ENCODE measurements at regions not wholly inside any gene's neighbourhood (a gene's known extent, or its start where the extent isn't known, plus 50 kb on each side); places are given as distances from the start of the nearest gene placed in this dataset.
A peak's percentile ranks its signal among the peaks of the same experiment; 100 is the strongest.

DNA sequence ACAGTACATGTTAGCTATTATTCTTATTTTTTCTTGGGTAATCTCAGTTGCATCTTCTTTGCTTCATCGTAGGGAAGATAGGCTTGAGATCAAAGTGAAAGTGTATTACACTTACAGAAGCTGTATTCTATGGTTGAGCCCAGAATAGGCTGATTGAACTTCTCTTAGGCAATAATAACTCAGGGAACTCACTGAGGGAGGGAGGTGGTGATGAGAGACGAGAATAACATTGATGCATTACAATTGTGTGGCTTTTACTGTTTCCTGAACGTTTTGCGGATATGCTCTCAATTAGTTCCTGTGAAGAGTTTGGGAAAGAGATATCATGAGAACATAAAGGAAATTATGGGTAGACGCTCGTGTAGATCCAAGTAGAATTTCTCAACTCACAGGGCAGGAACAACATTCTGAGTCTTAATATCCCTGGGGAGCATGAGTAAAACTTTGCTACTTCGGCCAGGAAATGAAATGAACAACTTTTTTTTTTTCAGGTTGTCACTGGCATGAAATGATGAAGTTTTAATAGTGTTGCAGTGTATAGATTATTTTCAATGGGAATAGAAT is 302.2 kb downstream of the TUSC7 start:
- no peak overlapping the region for H2AFZ ChIP-seq (ENCODE audit: insufficient read depth, low read length, poor library complexity)
- H3K18ac ChIP-seq (ENCODE audit: low read length): no peak overlapping the region
- H2AK5ac ChIP-seq (ENCODE audit: low read length): no peak overlapping the region
- H3K4ac ChIP-seq (ENCODE audit: low read depth, low read length): no peak overlapping the region
- DNase-seq: no peak
- no peaks in the 10 kb centered on the region for H3K79me2 ChIP-seq (ENCODE audit: control insufficient read depth, insufficient read depth, low read length, poor library complexity)
- H3K23ac ChIP-seq (ENCODE audit: low read length): no peak overlapping the region
- no peaks in the 10 kb centered on the region for H3K79me1 ChIP-seq (ENCODE audit: low read length)
- no peaks in the 10 kb centered on the region for H3K4me1 ChIP-seq (ENCODE audit: control insufficient read depth in 1 of 2, insufficient read depth in 2 of 2, low read length in 2 of 2)
- H4K12ac ChIP-seq (ENCODE audit: low read depth, low read length): no peak overlapping the region
- no peak overlapping the region for H3K9ac ChIP-seq (ENCODE audit: low read length)
- H3K36me3 ChIP-seq (ENCODE audit: control insufficient read depth in 1 of 2, insufficient read depth in 2 of 2, low read length in 2 of 2): no peaks in the 10 kb centered on the region
- no peak overlapping the region for H2BK120ac ChIP-seq (ENCODE audit: insufficient read depth, low read length, poor library complexity)
- no peak overlapping the region for H2BK12ac ChIP-seq (ENCODE audit: low read length)
- no peak overlapping the region for H4K8ac ChIP-seq (ENCODE audit: low read depth, low read length)
- no peak overlapping the region for H4K91ac ChIP-seq (ENCODE audit: low read depth, low read length)
- no peaks in the 10 kb centered on the region for H3K27me3 ChIP-seq (ENCODE audit: insufficient read depth, low read length)
- H3K27ac ChIP-seq (ENCODE audit: low read depth, low read length): no peak overlapping the region
- no peaks in the 10 kb centered on the region for H3K9me3 ChIP-seq (ENCODE audit: insufficient read depth, low read depth, low read length)
- no peak overlapping the region for H3K4me2 ChIP-seq (ENCODE audit: low read length)
- H3K14ac ChIP-seq (ENCODE audit: low read length): no peak overlapping the region
- H3K4me3 ChIP-seq (ENCODE audit: low read depth, low read length): no peak overlapping the region
- H2BK5ac ChIP-seq (ENCODE audit: low read depth, low read length, poor library complexity): no peak overlapping the region
- WGBS (ENCODE audit: extremely low coverage, insufficient coverage, insufficient read length): no CpG with 5 or more reads among the region's 7 CpGs

GRCh38 chr3:117016378-117016777 is 306.8 kb downstream of the TUSC7 start:
- Histone ChIP-seq H3K14ac (ENCODE audit: low read length) (no peak overlapping the region), H3K79me1 (ENCODE audit: low read length) (no peaks in the 10 kb centered on the region), H3K4me1 (ENCODE audit: control insufficient read depth in 1 of 2, insufficient read depth in 2 of 2, low read length in 2 of 2) (no peaks in the 10 kb centered on the region), H2AFZ (ENCODE audit: insufficient read depth, low read length, poor library complexity) (no peak overlapping the region), H2BK120ac (ENCODE audit: insufficient read depth, low read length, poor library complexity) (no peak overlapping the region), H3K18ac (ENCODE audit: low read length) (no peak overlapping the region), H3K79me2 (ENCODE audit: control insufficient read depth, insufficient read depth, low read length, poor library complexity) (no peaks in the 10 kb centered on the region), H3K4ac (ENCODE audit: low read depth, low read length) (no peak overlapping the region), H3K27ac (ENCODE audit: low read depth, low read length) (no peak overlapping the region), H2AK5ac (ENCODE audit: low read length) (no peak overlapping the region), H4K8ac (ENCODE audit: low read depth, low read length) (no peak overlapping the region), H3K27me3 (ENCODE audit: insufficient read depth, low read length) (no peaks in the 10 kb centered on the region), H3K4me2 (ENCODE audit: low read length) (no peak overlapping the region), H3K4me3 (ENCODE audit: low read depth, low read length) (no peak overlapping the region), H3K9me3 (ENCODE audit: insufficient read depth, low read depth, low read length) (no peaks in the 10 kb centered on the region), H4K91ac (ENCODE audit: low read depth, low read length) (no peak overlapping the region), H4K12ac (ENCODE audit: low read depth, low read length) (no peak overlapping the region), H3K23ac (ENCODE audit: low read length) (no peak overlapping the region), H2BK5ac (ENCODE audit: low read depth, low read length, poor library complexity) (no peak overlapping the region), H3K36me3 (ENCODE audit: control insufficient read depth in 1 of 2, insufficient read depth in 2 of 2, low read length in 2 of 2) (no peaks in the 10 kb centered on the region), H2BK12ac (ENCODE audit: low read length) (no peak overlapping the region), H3K9ac (ENCODE audit: low read length) (no peak overlapping the region)
- no CpG with 5 or more reads among the region's 2 CpGs for WGBS (ENCODE audit: extremely low coverage, insufficient coverage, insufficient read length)
- peak in 1 of 2 donors; percentile 6 for DNase-seq

GRCh38 chr3:117017135-117017894 is 307.7 kb downstream of the TUSC7 start:
- Histone ChIP-seq H3K79me1 (ENCODE audit: low read length) (no peaks in the 10 kb centered on the region), H4K8ac (ENCODE audit: low read depth, low read length) (no peak overlapping the region), H3K79me2 (ENCODE audit: control insufficient read depth, insufficient read depth, low read length, poor library complexity) (no peaks in the 10 kb centered on the region), H3K18ac (ENCODE audit: low read length) (no peak overlapping the region), H3K27me3 (ENCODE audit: insufficient read depth, low read length) (no peaks in the 10 kb centered on the region), H4K12ac (ENCODE audit: low read depth, low read length) (no peak overlapping the region), H3K14ac (ENCODE audit: low read length) (no peak overlapping the region), H3K4me2 (ENCODE audit: low read length) (no peak overlapping the region), H3K4me3 (ENCODE audit: low read depth, low read length) (no peak overlapping the region), H3K27ac (ENCODE audit: low read depth, low read length) (no peak overlapping the region), H3K4ac (ENCODE audit: low read depth, low read length) (no peak overlapping the region), H2BK5ac (ENCODE audit: low read depth, low read length, poor library complexity) (no peak overlapping the region), H2BK120ac (ENCODE audit: insufficient read depth, low read length, poor library complexity) (no peak overlapping the region), H3K9me3 (ENCODE audit: insufficient read depth, low read depth, low read length) (no peaks in the 10 kb centered on the region), H2BK12ac (ENCODE audit: low read length) (no peak overlapping the region), H3K23ac (ENCODE audit: low read length) (no peak overlapping the region), H2AFZ (ENCODE audit: insufficient read depth, low read length, poor library complexity) (no peak overlapping the region), H3K36me3 (ENCODE audit: control insufficient read depth in 1 of 2, insufficient read depth in 2 of 2, low read length in 2 of 2) (no peaks in the 10 kb centered on the region), H2AK5ac (ENCODE audit: low read length) (no peak overlapping the region), H3K4me1 (ENCODE audit: control insufficient read depth in 1 of 2, insufficient read depth in 2 of 2, low read length in 2 of 2) (no peaks in the 10 kb centered on the region), H4K91ac (ENCODE audit: low read depth, low read length) (no peak overlapping the region), H3K9ac (ENCODE audit: low read length) (no peak overlapping the region)
- no peak for DNase-seq
- no CpG with 5 or more reads among the region's 7 CpGs for WGBS (ENCODE audit: extremely low coverage, insufficient coverage, insufficient read length)

DNA sequence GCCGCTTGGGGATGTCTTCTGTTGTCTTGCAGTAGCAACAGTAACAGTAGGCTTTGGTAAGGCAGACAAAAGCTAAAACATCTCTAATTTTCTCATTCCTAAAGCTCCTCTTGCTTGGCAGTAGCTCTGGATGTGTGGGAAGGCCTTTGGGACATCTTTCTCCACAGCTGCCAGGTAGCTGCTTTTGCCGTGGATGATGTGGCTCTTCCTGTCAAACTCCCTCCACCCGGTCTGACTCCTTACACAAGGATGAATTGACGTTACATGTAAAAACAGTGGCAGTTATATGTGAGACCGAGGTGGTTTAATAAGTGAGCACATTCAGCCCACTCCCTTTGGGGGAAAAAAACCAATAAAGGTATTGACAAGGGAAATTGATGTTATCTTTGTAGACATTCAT is 309.1 kb downstream of the TUSC7 start:
- no peak overlapping the region for H3K18ac ChIP-seq (ENCODE audit: low read length)
- no peak overlapping the region for H3K9ac ChIP-seq (ENCODE audit: low read length)
- no peak overlapping the region for H3K4me3 ChIP-seq (ENCODE audit: low read depth, low read length)
- no peak overlapping the region for H3K27ac ChIP-seq (ENCODE audit: low read depth, low read length)
- no peak overlapping the region for H2BK120ac ChIP-seq (ENCODE audit: insufficient read depth, low read length, poor library complexity)
- H3K4me2 ChIP-seq (ENCODE audit: low read length): no peak overlapping the region
- no peak overlapping the region for H3K23ac ChIP-seq (ENCODE audit: low read length)
- no CpG with 5 or more reads among the region's 5 CpGs for WGBS (ENCODE audit: extremely low coverage, insufficient coverage, insufficient read length)
- no peak overlapping the region for H4K91ac ChIP-seq (ENCODE audit: low read depth, low read length)
- H2BK5ac ChIP-seq (ENCODE audit: low read depth, low read length, poor library complexity): no peak overlapping the region
- no peak for DNase-seq
- no peaks in the 10 kb centered on the region for H3K36me3 ChIP-seq (ENCODE audit: control insufficient read depth in 1 of 2, insufficient read depth in 2 of 2, low read length in 2 of 2)
- no peak overlapping the region for H3K4ac ChIP-seq (ENCODE audit: low read depth, low read length)
- H4K12ac ChIP-seq (ENCODE audit: low read depth, low read length): no peak overlapping the region
- H3K9me3 ChIP-seq (ENCODE audit: insufficient read depth, low read depth, low read length): no peaks in the 10 kb centered on the region
- no peak overlapping the region for H2AFZ ChIP-seq (ENCODE audit: insufficient read depth, low read length, poor library complexity)
- no peak overlapping the region for H2AK5ac ChIP-seq (ENCODE audit: low read length)
- no peak overlapping the region for H3K14ac ChIP-seq (ENCODE audit: low read length)
- no peaks in the 10 kb centered on the region for H3K27me3 ChIP-seq (ENCODE audit: insufficient read depth, low read length)
- no peaks in the 10 kb centered on the region for H3K79me2 ChIP-seq (ENCODE audit: control insufficient read depth, insufficient read depth, low read length, poor library complexity)
- H3K79me1 ChIP-seq (ENCODE audit: low read length): no peaks in the 10 kb centered on the region
- no peaks in the 10 kb centered on the region for H3K4me1 ChIP-seq (ENCODE audit: control insufficient read depth in 1 of 2, insufficient read depth in 2 of 2, low read length in 2 of 2)
- no peak overlapping the region for H4K8ac ChIP-seq (ENCODE audit: low read depth, low read length)
- no peak overlapping the region for H2BK12ac ChIP-seq (ENCODE audit: low read length)

All from trophoblast cell (in vitro differentiated cells and primary cell).